Ascending aorta (tissue), 2 donors: ENCODE measurements at regions not wholly inside any gene's neighbourhood (a gene's known extent, or its start where the extent isn't known, plus 50 kb on each side); places are given as distances from the start of the nearest gene placed in this dataset.

ENCODE experiments used
- DNase-seq, 2 donors: peaks; one replicate each; pipeline ENCODE4 v3.0.0-alpha.2; 2019; ENCODE audit warnings: low spot score in 2 of 2
- H3K27ac ChIP-seq, 2 donors: fragments of 200-600 bp; sonication (generic); one replicate each; pipeline ENCODE4 v1.5.1; 2016 to 2017; ENCODE audit warnings: mild to moderate bottlenecking in 1 of 2
- H3K27me3 ChIP-seq: fragments of 200-600 bp; sonication (generic); one replicate; pipeline ENCODE4 v1.5.1; 2017
- H3K36me3 ChIP-seq, 2 donors: fragments of 200-600 bp; sonication (generic); one replicate each; pipeline ENCODE4 v1.5.1; 2016
- H3K4me1 ChIP-seq, 2 donors: fragments of 200-600 bp; sonication (generic); one replicate each; pipeline ENCODE4 v1.5.1; 2016 to 2017; ENCODE audit warnings: mild to moderate bottlenecking in 1 of 2
- H3K4me3 ChIP-seq, 2 donors: fragments of 200-600 bp; sonication (generic); one replicate each; pipeline ENCODE4 v1.5.1; 2016 to 2017; ENCODE audit warnings: mild to moderate bottlenecking in 1 of 2
- H3K9me3 ChIP-seq, 2 donors: fragments of 200-600 bp; sonication (generic); one replicate each; pipeline ENCODE4 v1.5.1; 2016
- CTCF ChIP-seq, 3 experiments: fragments of 200-600 bp in 2 of 3; fragments of 450-650 bp in 1 of 3; sonication (generic) in 2 of 3; IDR thresholded peaks; one replicate each; pipeline ENCODE4 v1.5.1; 2016 to 2019; ENCODE audit warnings: antibody characterized with exemption in 3 of 3, mild to moderate bottlenecking in 1 of 3, moderate library complexity in 1 of 3
- intact Hi-C: fragments of 100-400 bp; cut with DNase I; formaldehyde crosslinking; loops from one replicate; pipeline ENCODE4 v1.15.1; 2023

GRCh38 chr14:27098451-27098850 is 500.6 kb upstream of the NOVA1 start:
- no peaks in the 10 kb centered on the region for H3K36me3 ChIP-seq
- no peaks in the 10 kb centered on the region for H3K4me1 ChIP-seq
- no peak for TF ChIP-seq CTCF (IDR thresholded peaks at IDR 0.05)
- no peaks in the 10 kb centered on the region for H3K9me3 ChIP-seq
- H3K4me3 ChIP-seq = no peak overlapping the region
- H3K27ac ChIP-seq = no peak overlapping the region
- DNase-seq = no peak
- H3K27me3 ChIP-seq = no peaks in the 10 kb centered on the region
- intact Hi-C loops = no loop called here

- no peak overlapping the region for H3K4me3 ChIP-seq
- H3K4me1 ChIP-seq = no peaks in the 10 kb centered on the region
- no peak overlapping the region for H3K27ac ChIP-seq
- no peak for TF ChIP-seq CTCF (IDR thresholded peaks at IDR 0.05)
- no peaks in the 10 kb centered on the region for H3K36me3 ChIP-seq
- no peak for DNase-seq
- H3K27me3 ChIP-seq = no peaks in the 10 kb centered on the region
- no peaks in the 10 kb centered on the region for H3K9me3 ChIP-seq
- intact Hi-C loops = no loop called here
These were observed 516.3 kb upstream of the NOVA1 start for GRCh38 chr14:27114180-27114579.

GRCh38 chr14:27123162-27123561 is 525.3 kb upstream of the NOVA1 start:
- no peaks in the 10 kb centered on the region for H3K36me3 ChIP-seq
- H3K4me3 ChIP-seq = no peak overlapping the region
- intact Hi-C loops = no loop called here
- no peak for DNase-seq
- TF ChIP-seq CTCF (IDR thresholded peaks at IDR 0.05) = no peak
- H3K4me1 ChIP-seq = no peaks in the 10 kb centered on the region
- no peak overlapping the region for H3K27ac ChIP-seq
- H3K27me3 ChIP-seq = no peaks in the 10 kb centered on the region
- no peaks in the 10 kb centered on the region for H3K9me3 ChIP-seq

GRCh38 chr14:27127838-27128237 is 530.0 kb upstream of the NOVA1 start:
- Histone ChIP-seq H3K9me3 (no peaks in the 10 kb centered on the region), H3K4me1 (no peaks in the 10 kb centered on the region), H3K27me3 (no peaks in the 10 kb centered on the region), H3K36me3 (no peaks in the 10 kb centered on the region), H3K4me3 (no peak overlapping the region), H3K27ac (no peak overlapping the region)
- intact Hi-C loops = no loop called here
- DNase-seq = no peak
- TF ChIP-seq CTCF (IDR thresholded peaks at IDR 0.05) = no peak

- H3K4me1 ChIP-seq = no peaks in the 10 kb centered on the region
- intact Hi-C loops = no loop called here
- DNase-seq = no peak
- H3K9me3 ChIP-seq = no peaks in the 10 kb centered on the region
- H3K36me3 ChIP-seq = no peaks in the 10 kb centered on the region
- H3K4me3 ChIP-seq = no peak overlapping the region
- no peaks in the 10 kb centered on the region for H3K27me3 ChIP-seq
- H3K27ac ChIP-seq = no peak overlapping the region
- no peak for TF ChIP-seq CTCF (IDR thresholded peaks at IDR 0.05)
These were observed 536.4 kb upstream of the NOVA1 start for GRCh38 chr14:27134200-27134599.

GRCh38 chr14:27145170-27145569 is 547.3 kb upstream of the NOVA1 start:
- no peak for DNase-seq
- TF ChIP-seq CTCF (IDR thresholded peaks at IDR 0.05) = no peak
- Histone ChIP-seq H3K36me3 (no peaks in the 10 kb centered on the region), H3K9me3 (no peaks in the 10 kb centered on the region), H3K4me3 (no peak overlapping the region), H3K27ac (no peak overlapping the region), H3K4me1 (no peaks in the 10 kb centered on the region), H3K27me3 (no peaks in the 10 kb centered on the region)
- intact Hi-C loops = no loop called here
